Nephron progenitor cell (in vitro differentiated cells): ENCODE measurements at regions not wholly inside any gene's neighbourhood (a gene's known extent, or its start where the extent isn't known, plus 50 kb on each side); places are given as distances from the start of the nearest gene placed in this dataset.

Experiments used
- DNase-seq: peaks from one replicate; pipeline ENCODE4 v3.0.0; 2021
- H3K27ac Mint-ChIP-seq: 2 replicates; pipeline ENCODE4 v1.8.0; 2021; ENCODE audit warnings: mild to moderate bottlenecking, moderate library complexity, mixed read lengths
- H3K27me3 Mint-ChIP-seq: 2 replicates; pipeline ENCODE4 v1.8.0; 2021; ENCODE audit warnings: mild to moderate bottlenecking, low read depth, mixed read lengths; ENCODE audit not compliant: poor library complexity
- H3K36me3 Mint-ChIP-seq: 2 replicates; pipeline ENCODE4 v1.8.0; 2021; ENCODE audit warnings: low read depth, mixed read lengths
- H3K4me1 Mint-ChIP-seq: 2 replicates; pipeline ENCODE4 v1.8.0; 2021; ENCODE audit warnings: mixed read lengths
- H3K4me3 Mint-ChIP-seq: 2 replicates; pipeline ENCODE4 v1.8.0; 2021; ENCODE audit warnings: mild to moderate bottlenecking, moderate library complexity, mixed read lengths
- H3K9me3 Mint-ChIP-seq: 2 replicates; pipeline ENCODE4 v1.8.0; 2021; ENCODE audit warnings: mild to moderate bottlenecking, moderate library complexity, mixed read lengths
- CTCF ChIP-seq: fragments of 200-600 bp; sonication (generic); IDR thresholded peaks from 2 replicates; pipeline ENCODE4 v1.5.0; 2021; ENCODE audit warnings: antibody characterized with exemption

DNA sequence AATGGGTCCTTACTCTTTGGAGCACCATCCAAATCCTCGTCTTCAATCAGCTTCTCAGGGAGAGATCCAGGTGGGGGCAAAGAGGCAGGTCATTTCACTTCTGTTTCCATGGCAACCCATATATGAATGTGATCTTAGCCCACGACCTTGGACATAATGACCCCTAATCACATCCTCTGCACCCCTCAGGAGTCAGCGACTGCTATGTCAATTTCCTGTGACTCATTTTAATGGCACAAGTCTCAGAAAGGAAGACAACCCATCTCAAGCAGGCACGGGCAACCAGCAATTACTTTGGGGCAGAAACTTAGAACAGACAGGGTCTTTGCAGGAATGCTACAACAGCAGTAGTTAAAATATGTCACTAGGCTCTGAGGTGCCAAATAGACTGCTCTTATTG lies 591.2 kb downstream of the TLR4 start:
- Mint-ChIP-seq H3K9me3 (no peaks in the 10 kb centered on the region), H3K4me3 (no peak overlapping the region), H3K27me3 (no peaks in the 10 kb centered on the region), H3K27ac (no peak overlapping the region), H3K4me1 (peaks cover 15% of the 10 kb centered on the region), H3K36me3 (no peaks in the 10 kb centered on the region)
- TF ChIP-seq CTCF: no peak
- DNase-seq: no peak

DNA sequence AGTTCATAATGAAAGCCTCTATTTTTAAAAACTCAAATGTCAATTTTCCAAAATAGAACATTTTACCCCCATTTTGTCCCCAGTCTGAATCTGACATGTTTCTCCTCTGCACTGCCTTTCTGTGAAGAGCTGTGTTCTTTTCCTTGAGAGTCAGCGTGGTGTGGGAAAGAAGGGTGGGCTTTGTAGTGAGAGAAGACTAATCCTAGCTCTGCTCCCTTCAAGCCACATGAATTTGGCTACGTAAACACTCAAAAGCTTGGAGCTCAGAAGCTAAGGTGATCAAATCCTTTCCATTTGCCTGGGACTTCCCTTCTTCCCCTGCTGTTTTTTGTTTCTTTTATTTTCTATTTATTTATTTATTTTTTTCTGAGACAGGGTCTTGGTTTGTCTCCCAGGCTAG lies 598.5 kb downstream of the TLR4 start:
- H3K4me1 Mint-ChIP-seq: peaks cover 14% of the 10 kb centered on the region
- H3K36me3 Mint-ChIP-seq: no peaks in the 10 kb centered on the region
- DNase-seq: no peak

GRCh38 chr9:118303216-118303615 lies 599.0 kb downstream of the TLR4 start:
- Mint-ChIP-seq H3K4me1 (peaks cover 14% of the 10 kb centered on the region), H3K27ac (no peak overlapping the region), H3K27me3 (no peaks in the 10 kb centered on the region), H3K36me3 (no peaks in the 10 kb centered on the region), H3K9me3 (no peaks in the 10 kb centered on the region), H3K4me3 (no peak overlapping the region)
- DNase-seq: no peak
- no peak for TF ChIP-seq CTCF

More for the DNA sequence above, 598.5 kb downstream of the TLR4 start:
- no peaks in the 10 kb centered on the region for H3K27me3 Mint-ChIP-seq
- TF ChIP-seq CTCF: no peak
- H3K4me3 Mint-ChIP-seq: no peak overlapping the region
- no peaks in the 10 kb centered on the region for H3K9me3 Mint-ChIP-seq
- H3K27ac Mint-ChIP-seq: no peak overlapping the region

DNA sequence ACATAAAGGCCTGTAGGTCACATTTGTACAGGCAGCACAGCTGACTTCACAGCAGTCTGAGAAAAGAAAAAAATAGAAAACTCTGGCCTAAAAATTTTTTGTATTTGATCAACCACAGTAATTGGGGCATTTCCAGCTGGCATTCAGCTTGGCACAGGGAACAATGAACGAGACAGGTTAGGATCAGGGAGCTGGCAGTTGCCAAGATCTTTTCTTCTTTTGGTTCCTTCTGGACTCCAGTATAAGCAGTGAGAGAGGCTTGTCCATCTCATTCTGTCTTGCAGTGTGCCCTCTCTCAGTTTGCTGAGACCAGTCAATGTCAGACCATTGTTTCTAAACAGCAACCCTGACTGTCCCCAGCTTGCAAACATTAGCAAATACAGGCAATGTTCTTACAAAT lies 601.1 kb downstream of the TLR4 start:
- Mint-ChIP-seq H3K4me3 (no peak overlapping the region), H3K36me3 (no peaks in the 10 kb centered on the region), H3K27ac (no peak overlapping the region), H3K9me3 (no peaks in the 10 kb centered on the region), H3K4me1 (peaks cover 7% of the 10 kb centered on the region), H3K27me3 (no peaks in the 10 kb centered on the region)
- no peak for DNase-seq
- TF ChIP-seq CTCF: no peak

DNA sequence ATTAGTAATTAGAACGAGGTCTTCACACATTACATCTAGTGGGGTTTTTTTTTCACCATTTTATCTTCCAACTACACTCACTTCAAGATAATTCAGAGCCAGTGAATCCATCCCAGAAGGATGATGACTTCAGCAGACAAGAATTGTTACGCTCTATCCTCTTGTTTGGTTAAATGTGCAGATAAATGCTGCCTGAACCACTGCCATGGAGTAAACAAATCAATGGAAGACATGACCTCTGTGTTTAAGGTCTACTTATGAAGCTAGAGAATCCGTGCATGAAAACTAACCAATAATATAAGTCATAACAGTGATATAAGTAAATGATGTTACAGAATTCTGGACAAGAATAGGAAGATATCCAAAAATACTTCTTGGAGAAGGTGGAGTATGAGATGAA lies 602.6 kb downstream of the TLR4 start:
- H3K4me3 Mint-ChIP-seq: no peak overlapping the region
- TF ChIP-seq CTCF: no peak
- H3K27ac Mint-ChIP-seq: no peak overlapping the region
- no peaks in the 10 kb centered on the region for H3K9me3 Mint-ChIP-seq
- H3K4me1 Mint-ChIP-seq: peaks cover 12% of the 10 kb centered on the region
- no peaks in the 10 kb centered on the region for H3K36me3 Mint-ChIP-seq
- no peak for DNase-seq
- H3K27me3 Mint-ChIP-seq: no peaks in the 10 kb centered on the region

DNA sequence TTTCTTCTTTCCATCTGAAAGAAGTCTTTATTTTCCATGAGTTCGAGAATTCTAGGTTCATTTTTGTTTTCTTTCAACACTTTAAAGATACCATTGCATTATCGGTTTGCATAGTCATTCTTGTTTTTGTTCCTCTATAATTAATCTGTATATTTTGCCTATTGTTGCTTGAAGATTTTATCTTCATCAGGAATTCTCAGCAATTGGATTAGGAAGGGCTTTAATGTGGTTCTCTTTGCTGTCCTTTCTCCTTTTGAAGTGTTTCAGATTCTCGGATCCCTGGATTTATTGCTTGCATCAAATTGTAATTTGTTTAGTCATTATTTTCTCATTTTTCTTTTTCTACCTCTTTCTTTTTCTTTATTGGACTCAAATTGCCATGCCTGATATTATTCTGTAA lies 609.8 kb downstream of the TLR4 start:
- H3K36me3 Mint-ChIP-seq: no peaks in the 10 kb centered on the region
- H3K4me1 Mint-ChIP-seq: peaks cover 31% of the 10 kb centered on the region
- no peak for TF ChIP-seq CTCF
- H3K27me3 Mint-ChIP-seq: no peaks in the 10 kb centered on the region
- H3K9me3 Mint-ChIP-seq: no peaks in the 10 kb centered on the region
- no peak overlapping the region for H3K27ac Mint-ChIP-seq
- no peak overlapping the region for H3K4me3 Mint-ChIP-seq
- DNase-seq: no peak
